ENCODE measurements at regions not wholly inside any gene's neighbourhood (a gene's known extent, or its start where the extent isn't known, plus 50 kb on each side); places are given as distances from the start of the nearest gene placed in this dataset.

DNA sequence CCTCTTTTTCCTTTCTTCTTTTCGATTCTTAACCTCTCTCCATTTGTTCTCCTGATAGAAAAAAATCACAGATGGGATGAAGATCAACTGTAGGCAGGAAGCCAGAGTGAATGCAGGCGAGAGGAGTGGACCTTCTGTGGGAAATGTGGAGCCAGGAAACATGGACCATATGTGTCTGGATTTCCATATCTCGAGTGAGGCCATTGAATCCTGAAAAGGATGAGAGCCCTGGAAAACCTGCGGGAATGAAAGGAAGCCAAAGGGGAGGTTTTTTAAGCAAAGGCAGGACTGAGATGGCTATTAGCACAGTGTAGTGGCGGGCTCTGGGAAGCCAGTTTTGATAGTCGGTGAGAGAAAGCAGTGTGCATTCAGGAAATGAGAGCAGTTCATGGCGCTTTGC, 139.5 kb upstream of the C9orf72 start:
- DNase-seq (ENCODE audit: insufficient read length, low spot score) (no peak), FAIRE-seq (no peak)
- TF ChIP-seq, protein P1, sequence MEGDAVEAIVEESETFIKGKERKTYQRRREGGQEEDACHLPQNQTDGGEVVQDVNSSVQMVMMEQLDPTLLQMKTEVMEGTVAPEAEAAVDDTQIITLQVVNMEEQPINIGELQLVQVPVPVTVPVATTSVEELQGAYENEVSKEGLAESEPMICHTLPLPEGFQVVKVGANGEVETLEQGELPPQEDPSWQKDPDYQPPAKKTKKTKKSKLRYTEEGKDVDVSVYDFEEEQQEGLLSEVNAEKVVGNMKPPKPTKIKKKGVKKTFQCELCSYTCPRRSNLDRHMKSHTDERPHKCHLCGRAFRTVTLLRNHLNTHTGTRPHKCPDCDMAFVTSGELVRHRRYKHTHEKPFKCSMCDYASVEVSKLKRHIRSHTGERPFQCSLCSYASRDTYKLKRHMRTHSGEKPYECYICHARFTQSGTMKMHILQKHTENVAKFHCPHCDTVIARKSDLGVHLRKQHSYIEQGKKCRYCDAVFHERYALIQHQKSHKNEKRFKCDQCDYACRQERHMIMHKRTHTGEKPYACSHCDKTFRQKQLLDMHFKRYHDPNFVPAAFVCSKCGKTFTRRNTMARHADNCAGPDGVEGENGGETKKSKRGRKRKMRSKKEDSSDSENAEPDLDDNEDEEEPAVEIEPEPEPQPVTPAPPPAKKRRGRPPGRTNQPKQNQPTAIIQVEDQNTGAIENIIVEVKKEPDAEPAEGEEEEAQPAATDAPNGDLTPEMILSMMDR (IDR thresholded peaks at IDR 0.05; ENCODE audit: insufficient read depth, missing control alignments), result no peak

DNA sequence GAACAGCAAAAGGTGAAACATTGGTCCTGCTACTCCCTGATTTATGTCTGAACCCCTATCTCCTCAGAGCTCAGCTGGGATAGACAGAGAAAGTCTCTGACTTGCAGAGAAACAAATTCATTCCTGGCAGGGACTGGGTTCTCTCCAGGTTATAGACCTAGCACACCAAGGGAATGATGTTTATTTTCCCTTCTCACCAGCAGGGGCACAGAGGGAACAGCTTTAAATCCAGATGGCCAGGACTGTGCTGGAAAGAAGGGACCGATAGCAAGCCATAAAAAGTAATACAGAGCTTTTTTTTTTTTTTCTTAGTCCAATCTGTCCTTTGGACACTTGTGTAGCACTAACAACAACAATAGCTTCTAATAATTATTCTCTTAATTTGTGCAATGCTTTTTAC, 141.1 kb upstream of the C9orf72 start:
- no peak for FAIRE-seq
- TF ChIP-seq, protein P1 (IDR thresholded peaks at IDR 0.05; ENCODE audit: insufficient read depth, missing control alignments), result peak; percentile 25
- no peak for DNase-seq (ENCODE audit: insufficient read length, low spot score)

DNA sequence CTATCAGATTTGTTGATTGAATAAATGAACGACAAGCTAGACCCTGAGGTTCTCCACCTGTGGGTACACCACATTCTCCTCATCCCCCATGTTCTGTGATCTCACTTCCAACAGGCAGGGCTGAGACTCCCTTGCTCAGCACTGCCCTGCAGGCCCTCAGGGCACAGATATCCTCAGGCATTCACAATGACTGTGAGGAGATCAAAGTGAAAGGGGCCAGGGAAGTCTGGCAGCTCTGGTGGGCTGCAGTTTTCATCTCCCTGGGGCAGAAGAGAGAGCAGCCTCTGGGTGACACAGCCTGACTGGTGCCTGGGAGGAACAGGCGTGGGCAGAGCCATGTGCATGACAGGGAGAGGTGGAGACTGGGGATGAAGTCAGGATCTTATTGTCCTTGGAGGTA, 142.4 kb upstream of the C9orf72 start:
- DNase-seq (ENCODE audit: insufficient read length, low spot score) (no peak), FAIRE-seq (no peak)
- TF ChIP-seq, protein P1 (IDR thresholded peaks at IDR 0.05; ENCODE audit: insufficient read depth, missing control alignments), result no peak

DNA sequence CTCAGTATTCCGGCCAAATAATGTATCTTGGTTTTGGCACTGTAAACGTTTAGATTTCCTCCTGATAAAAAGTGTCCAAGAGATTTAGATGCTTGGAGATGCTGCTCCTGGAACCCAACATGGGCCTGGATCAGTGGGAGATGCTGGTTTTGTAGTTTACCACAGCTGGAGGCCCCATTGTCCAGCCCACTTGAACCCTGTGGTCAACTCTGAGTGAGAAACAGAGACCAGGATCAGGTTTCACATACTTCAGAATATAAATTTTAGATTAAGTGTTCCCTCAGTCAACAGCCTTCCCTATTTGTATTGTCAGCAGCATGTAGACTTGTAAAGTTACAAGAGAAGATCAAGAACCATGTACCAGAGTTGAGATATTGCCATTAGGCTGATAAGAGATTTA, 144.7 kb upstream of the C9orf72 start:
- DNase-seq (ENCODE audit: insufficient read length, low spot score) (no peak), FAIRE-seq (no peak)
- TF ChIP-seq, protein P1 (IDR thresholded peaks at IDR 0.05; ENCODE audit: insufficient read depth, missing control alignments), result no peak

DNA sequence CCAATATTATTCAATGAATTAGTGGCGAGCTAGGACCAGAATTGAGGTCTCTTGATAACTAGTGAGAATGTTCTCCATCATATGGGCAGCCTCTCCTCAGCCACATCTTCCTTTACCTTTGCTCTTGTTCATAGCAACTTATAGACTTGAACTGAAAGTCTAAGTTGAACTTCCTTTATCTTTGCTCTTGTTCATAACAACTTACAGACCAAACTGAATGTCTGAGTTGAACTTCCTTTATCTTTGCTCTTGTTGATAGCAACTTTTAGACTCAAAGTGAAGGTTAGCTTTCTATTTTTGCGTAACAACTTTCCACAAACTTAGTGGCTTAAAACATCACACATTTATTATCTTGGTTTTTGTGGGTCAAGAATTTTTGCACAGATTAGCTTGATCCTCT, 146.4 kb upstream of the C9orf72 start:
- no peak for FAIRE-seq
- TF ChIP-seq, protein P1 (IDR thresholded peaks at IDR 0.05; ENCODE audit: insufficient read depth, missing control alignments), result no peak
- DNase-seq (ENCODE audit: insufficient read length, low spot score), result no peak

DNA sequence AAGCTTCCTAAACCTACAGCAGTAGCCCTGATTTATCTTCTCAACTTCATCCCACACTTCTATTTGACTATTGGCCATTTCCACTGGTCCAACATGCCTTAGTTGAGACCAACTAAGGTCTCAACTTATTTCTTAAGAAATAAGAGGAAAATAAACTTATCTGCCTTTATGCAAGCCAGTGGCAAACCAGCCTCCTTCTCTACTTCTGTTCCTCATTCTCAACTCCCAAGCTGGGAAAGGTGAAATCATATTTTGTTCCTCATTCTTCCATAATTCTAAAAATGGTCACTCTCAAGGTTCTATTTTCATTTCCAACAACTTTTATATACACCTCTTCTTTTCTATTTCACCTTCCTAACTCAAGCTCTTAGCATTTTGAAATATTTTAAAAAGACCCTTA, 149.6 kb upstream of the C9orf72 start:
- TF ChIP-seq, protein P1 (IDR thresholded peaks at IDR 0.05; ENCODE audit: insufficient read depth, missing control alignments), result no peak

DNA sequence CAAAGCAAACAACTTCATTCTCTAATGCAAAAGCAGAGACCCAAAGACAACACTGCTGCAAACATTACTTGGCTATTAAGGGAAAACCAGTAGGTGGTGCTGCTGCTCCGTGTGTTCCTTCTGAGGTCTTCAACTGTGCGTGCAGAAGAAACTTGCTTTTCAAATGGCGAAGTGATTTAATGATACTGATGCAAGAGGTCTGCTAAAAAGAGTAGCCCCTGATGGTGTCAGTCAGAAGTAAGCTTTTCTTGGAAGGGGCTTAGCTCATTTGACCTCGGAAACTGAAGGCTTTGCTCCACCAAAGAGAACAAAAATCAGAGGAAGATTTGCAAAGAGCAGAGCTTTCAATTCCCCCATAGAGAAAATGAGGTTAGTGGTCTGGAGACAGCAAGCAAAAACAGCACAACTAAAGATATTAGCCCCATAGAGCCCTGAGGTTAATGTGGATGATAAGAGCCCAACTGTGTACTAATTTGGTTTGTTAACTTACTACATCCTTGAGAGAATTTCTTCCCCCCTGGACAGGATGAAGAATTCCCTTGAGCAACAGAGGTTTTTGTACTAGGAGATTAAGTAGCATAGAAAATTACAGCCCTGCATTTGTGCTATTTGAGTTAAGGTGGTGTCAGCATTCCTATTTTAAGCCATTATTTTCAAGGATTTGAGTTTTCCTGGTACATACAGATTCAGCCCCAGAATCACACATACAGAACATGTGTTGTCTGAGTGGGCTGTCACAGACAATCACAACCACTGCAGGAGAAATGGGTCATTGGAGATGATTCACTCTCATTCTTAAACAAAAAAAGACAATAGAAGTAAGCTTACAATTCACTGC, 153.2 kb upstream of the C9orf72 start:
- FAIRE-seq (peak; percentile 96), DNase-seq (ENCODE audit: insufficient read length, low spot score) (no peak)
- TF ChIP-seq, protein P1 (IDR thresholded peaks at IDR 0.05; ENCODE audit: insufficient read depth, missing control alignments), result peak; percentile 89

More for the DNA sequence above, 149.6 kb upstream of the C9orf72 start:
- no peak for FAIRE-seq
- no peak for DNase-seq (ENCODE audit: insufficient read length, low spot score)

Data from D721Med (cell line).